ACC112 (cell line): ENCODE measurements at regions not wholly inside any gene's neighbourhood (a gene's known extent, or its start where the extent isn't known, plus 50 kb on each side); places are given as distances from the start of the nearest gene placed in this dataset.

ENCODE experiments used
- H2AFZ ChIP-seq: fragments of 200-600 bp; sonication (generic); one replicate; pipeline ENCODE4 v1.6.0; 2017; ENCODE audit warnings: antibody characterized with exemption, low read length; ENCODE audit not compliant: unreplicated experiment
- H3K27ac ChIP-seq: fragments of 200-600 bp; sonication (generic); 2 replicates; pipeline ENCODE4 v1.5.1; 2014; ENCODE audit warnings: low read depth, mild to moderate bottlenecking, antibody characterized with exemption, low read length, moderate library complexity
- H3K27me3 ChIP-seq: fragments of 200-600 bp; sonication (generic); 2 replicates; pipeline ENCODE4 v1.6.1; 2014; ENCODE audit warnings: mild to moderate bottlenecking, antibody characterized with exemption, low read length, moderate library complexity, mixed read lengths; ENCODE audit not compliant: insufficient read depth
- H3K36me3 ChIP-seq: fragments of 200-600 bp; sonication (generic); 2 replicates; pipeline ENCODE4 v1.6.1; 2016; ENCODE audit warnings: mild to moderate bottlenecking, antibody characterized with exemption, low read length, moderate library complexity, mixed read lengths; ENCODE audit not compliant: insufficient read depth
- H3K4me1 ChIP-seq: fragments of 200-600 bp; sonication (generic); one replicate; pipeline ENCODE4 v1.6.1; 2016; ENCODE audit warnings: low read length, mixed read lengths; ENCODE audit not compliant: insufficient read depth, unreplicated experiment, control insufficient read depth
- H3K4me3 ChIP-seq: fragments of 200-600 bp; sonication (generic); 2 replicates; pipeline ENCODE4 v1.5.1; 2014; ENCODE audit warnings: mild to moderate bottlenecking, low read depth, low read length
- H3K79me2 ChIP-seq: fragments of 200-600 bp; sonication (generic); one replicate; pipeline ENCODE4 v1.6.0; 2016; ENCODE audit warnings: low read length; ENCODE audit not compliant: control insufficient read depth, unreplicated experiment, insufficient read depth

- no peak overlapping the region for H3K4me3 ChIP-seq
- no peaks in the 10 kb centered on the region for H3K36me3 ChIP-seq
- no peak overlapping the region for H2AFZ ChIP-seq
Observed at GRCh38 chr9:103802068-103802467, 292.0 kb upstream of the SMC2 start.

GRCh38 chr9:103803245-103803644 is 290.9 kb upstream of the SMC2 start:
- Histone ChIP-seq H3K27me3 (no peaks in the 10 kb centered on the region), H3K4me3 (no peak overlapping the region), H2AFZ (no peak overlapping the region), H3K27ac (no peak overlapping the region), H3K79me2 (no peaks in the 10 kb centered on the region), H3K4me1 (peaks cover 21% of the 10 kb centered on the region), H3K36me3 (no peaks in the 10 kb centered on the region)

More at GRCh38 chr9:103802068-103802467, 292.0 kb upstream of the SMC2 start:
- H3K27ac ChIP-seq, result peak overlapping the region; percentile 24; the same call in 1 of the 2 replicates
- peaks cover 21% of the 10 kb centered on the region for H3K4me1 ChIP-seq
- no peaks in the 10 kb centered on the region for H3K79me2 ChIP-seq
- no peaks in the 10 kb centered on the region for H3K27me3 ChIP-seq

GRCh38 chr9:103804077-103804735 is 289.9 kb upstream of the SMC2 start:
- Histone ChIP-seq H3K27me3 (no peaks in the 10 kb centered on the region), H3K4me3 (no peak overlapping the region), H3K27ac (no peak overlapping the region), H3K79me2 (no peaks in the 10 kb centered on the region), H3K36me3 (no peaks in the 10 kb centered on the region), H3K4me1 (peaks cover 16% of the 10 kb centered on the region), H2AFZ (no peak overlapping the region)

- H3K27me3 ChIP-seq, result no peaks in the 10 kb centered on the region
- no peak overlapping the region for H2AFZ ChIP-seq
- no peak overlapping the region for H3K27ac ChIP-seq
- no peaks in the 10 kb centered on the region for H3K79me2 ChIP-seq
- H3K4me1 ChIP-seq, result peaks cover 3% of the 10 kb centered on the region
- H3K36me3 ChIP-seq, result no peaks in the 10 kb centered on the region
- H3K4me3 ChIP-seq, result no peak overlapping the region
Observed at GRCh38 chr9:103809745-103810144, 284.4 kb upstream of the SMC2 start.

- H3K27me3 ChIP-seq, result no peaks in the 10 kb centered on the region
- H3K27ac ChIP-seq, result no peak overlapping the region
- no peak overlapping the region for H2AFZ ChIP-seq
- no peaks in the 10 kb centered on the region for H3K79me2 ChIP-seq
- no peaks in the 10 kb centered on the region for H3K36me3 ChIP-seq
- H3K4me1 ChIP-seq, result no peaks in the 10 kb centered on the region
- H3K4me3 ChIP-seq, result no peak overlapping the region
Observed at GRCh38 chr9:103811462-103811861, 282.6 kb upstream of the SMC2 start.

- no peak overlapping the region for H3K4me3 ChIP-seq
- no peak overlapping the region for H3K27ac ChIP-seq
- no peaks in the 10 kb centered on the region for H3K4me1 ChIP-seq
- no peaks in the 10 kb centered on the region for H3K27me3 ChIP-seq
- H2AFZ ChIP-seq, result no peak overlapping the region
- H3K79me2 ChIP-seq, result no peaks in the 10 kb centered on the region
- H3K36me3 ChIP-seq, result no peaks in the 10 kb centered on the region
Observed at GRCh38 chr9:103816146-103816545, 278.0 kb upstream of the SMC2 start.

GRCh38 chr9:103819936-103820335 is 274.2 kb upstream of the SMC2 start:
- no peaks in the 10 kb centered on the region for H3K79me2 ChIP-seq

GRCh38 chr9:103821115-103821514 is 273.0 kb upstream of the SMC2 start:
- Histone ChIP-seq H3K27ac (no peak overlapping the region), H3K36me3 (no peaks in the 10 kb centered on the region), H2AFZ (no peak overlapping the region), H3K4me3 (no peak overlapping the region), H3K4me1 (no peaks in the 10 kb centered on the region), H3K79me2 (no peaks in the 10 kb centered on the region), H3K27me3 (no peaks in the 10 kb centered on the region)

More at GRCh38 chr9:103819936-103820335, 274.2 kb upstream of the SMC2 start:
- H3K27me3 ChIP-seq, result no peaks in the 10 kb centered on the region
- H3K27ac ChIP-seq, result no peak overlapping the region
- H2AFZ ChIP-seq, result peak overlapping the region; percentile 4
- H3K4me1 ChIP-seq, result no peaks in the 10 kb centered on the region
- no peak overlapping the region for H3K4me3 ChIP-seq
- no peaks in the 10 kb centered on the region for H3K36me3 ChIP-seq

- Histone ChIP-seq H3K4me3 (no peak overlapping the region), H3K4me1 (no peaks in the 10 kb centered on the region), H2AFZ (no peak overlapping the region), H3K27me3 (no peaks in the 10 kb centered on the region), H3K79me2 (no peaks in the 10 kb centered on the region), H3K36me3 (no peaks in the 10 kb centered on the region), H3K27ac (no peak overlapping the region)
Observed at GRCh38 chr9:103837940-103838339, 256.2 kb upstream of the SMC2 start.

- Histone ChIP-seq H2AFZ (no peak overlapping the region), H3K27me3 (no peaks in the 10 kb centered on the region), H3K79me2 (no peaks in the 10 kb centered on the region), H3K4me3 (no peak overlapping the region), H3K4me1 (no peaks in the 10 kb centered on the region), H3K27ac (no peak overlapping the region), H3K36me3 (no peaks in the 10 kb centered on the region)
Observed at GRCh38 chr9:103839197-103839596, 254.9 kb upstream of the SMC2 start.

- H3K27me3 ChIP-seq, result no peaks in the 10 kb centered on the region
Observed at GRCh38 chr9:103867886-103868285, 226.2 kb upstream of the SMC2 start.

More at GRCh38 chr9:103867886-103868285, 226.2 kb upstream of the SMC2 start:
- Histone ChIP-seq H3K79me2 (no peaks in the 10 kb centered on the region), H3K4me3 (no peak overlapping the region), H3K4me1 (no peaks in the 10 kb centered on the region), H3K36me3 (no peaks in the 10 kb centered on the region), H2AFZ (no peak overlapping the region), H3K27ac (no peak overlapping the region)
